Type B pancreatic cell (in vitro differentiated cells): ENCODE measurements at regions not wholly inside any gene's neighbourhood (a gene's known extent, or its start where the extent isn't known, plus 50 kb on each side); places are given as distances from the start of the nearest gene placed in this dataset.

Experiments used
- DNase-seq: peaks from one replicate; pipeline ENCODE4 v3.0.0; 2021; ENCODE audit warnings: mixed read lengths; ENCODE audit not compliant: unreplicated experiment; ENCODE audit errors: extremely low spot score
- H3K27ac Mint-ChIP-seq: 2 replicates; pipeline ENCODE4 v1.8.0; 2021; ENCODE audit warnings: mild to moderate bottlenecking, mixed read lengths
- H3K27me3 Mint-ChIP-seq: 2 replicates; pipeline ENCODE4 v1.8.0; 2021; ENCODE audit warnings: mixed read lengths
- H3K36me3 Mint-ChIP-seq: 2 replicates; pipeline ENCODE4 v1.8.0; 2021; ENCODE audit warnings: mixed read lengths
- H3K4me1 Mint-ChIP-seq: one replicate; pipeline ENCODE4 v1.8.0; 2021; ENCODE audit warnings: mixed read lengths; ENCODE audit not compliant: unreplicated experiment
- H3K4me3 Mint-ChIP-seq: 2 replicates; pipeline ENCODE4 v1.8.0; 2021; ENCODE audit warnings: mild to moderate bottlenecking, mixed read lengths
- H3K9me3 Mint-ChIP-seq: 2 replicates; pipeline ENCODE4 v1.8.0; 2021; ENCODE audit warnings: mixed read lengths
- TF ChIP-seq, protein P1 (sequence below): fragments of 200-600 bp; sonication (generic); conservative IDR thresholded peaks from 2 replicates; pipeline ENCODE4 v1.5.0; 2021; ENCODE audit warnings: antibody characterized with exemption, mild to moderate bottlenecking

DNA sequence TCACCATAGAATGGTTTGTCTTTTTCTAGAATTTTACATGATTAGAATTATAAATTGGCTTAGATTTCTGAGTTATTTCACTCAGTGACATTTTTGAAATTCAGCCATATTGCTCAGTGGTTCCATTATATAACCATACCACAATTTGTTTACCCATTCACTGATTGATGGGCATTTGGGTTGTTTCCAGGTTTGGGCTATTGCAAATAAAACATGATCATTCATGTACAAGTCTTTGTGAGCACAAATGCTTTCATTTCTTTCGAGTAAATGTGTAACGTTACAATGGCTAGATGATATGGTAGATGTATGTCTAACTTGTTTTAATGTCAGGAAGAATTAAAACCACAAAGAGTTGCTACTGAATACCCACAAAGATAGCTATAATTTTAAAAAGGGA is 279.9 kb upstream of the TARS1 start:
- no peak overlapping the region for H3K4me3 Mint-ChIP-seq
- no peak overlapping the region for H3K27ac Mint-ChIP-seq
- H3K9me3 Mint-ChIP-seq: peaks cover 9% of the 10 kb centered on the region
- no peaks in the 10 kb centered on the region for H3K27me3 Mint-ChIP-seq
- DNase-seq: no peak
- no peaks in the 10 kb centered on the region for H3K4me1 Mint-ChIP-seq
- H3K36me3 Mint-ChIP-seq: no peaks in the 10 kb centered on the region
- TF ChIP-seq, protein P1, sequence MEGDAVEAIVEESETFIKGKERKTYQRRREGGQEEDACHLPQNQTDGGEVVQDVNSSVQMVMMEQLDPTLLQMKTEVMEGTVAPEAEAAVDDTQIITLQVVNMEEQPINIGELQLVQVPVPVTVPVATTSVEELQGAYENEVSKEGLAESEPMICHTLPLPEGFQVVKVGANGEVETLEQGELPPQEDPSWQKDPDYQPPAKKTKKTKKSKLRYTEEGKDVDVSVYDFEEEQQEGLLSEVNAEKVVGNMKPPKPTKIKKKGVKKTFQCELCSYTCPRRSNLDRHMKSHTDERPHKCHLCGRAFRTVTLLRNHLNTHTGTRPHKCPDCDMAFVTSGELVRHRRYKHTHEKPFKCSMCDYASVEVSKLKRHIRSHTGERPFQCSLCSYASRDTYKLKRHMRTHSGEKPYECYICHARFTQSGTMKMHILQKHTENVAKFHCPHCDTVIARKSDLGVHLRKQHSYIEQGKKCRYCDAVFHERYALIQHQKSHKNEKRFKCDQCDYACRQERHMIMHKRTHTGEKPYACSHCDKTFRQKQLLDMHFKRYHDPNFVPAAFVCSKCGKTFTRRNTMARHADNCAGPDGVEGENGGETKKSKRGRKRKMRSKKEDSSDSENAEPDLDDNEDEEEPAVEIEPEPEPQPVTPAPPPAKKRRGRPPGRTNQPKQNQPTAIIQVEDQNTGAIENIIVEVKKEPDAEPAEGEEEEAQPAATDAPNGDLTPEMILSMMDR: no peak

DNA sequence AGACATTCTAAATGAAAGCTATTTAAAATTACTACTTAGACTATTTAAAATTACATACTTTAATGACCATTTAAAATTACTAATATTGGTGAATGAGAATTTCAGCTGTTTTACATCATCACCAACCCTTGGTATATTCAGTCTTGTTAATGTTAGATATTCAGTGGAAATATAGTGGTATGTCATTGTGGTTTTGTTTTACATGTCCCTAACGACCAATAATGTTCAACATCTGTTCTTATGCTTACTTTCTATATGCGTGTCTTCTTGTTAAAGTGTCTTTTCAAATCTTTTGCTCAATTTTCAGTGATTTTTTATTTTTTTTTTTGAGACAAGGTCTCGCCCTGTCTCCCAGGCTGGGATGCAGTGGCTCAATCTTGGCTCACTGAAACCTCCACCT is 279.3 kb upstream of the TARS1 start:
- DNase-seq: no peak
- TF ChIP-seq, protein P1: no peak
- H3K9me3 Mint-ChIP-seq: peaks cover 4% of the 10 kb centered on the region
- H3K36me3 Mint-ChIP-seq: no peaks in the 10 kb centered on the region
- no peaks in the 10 kb centered on the region for H3K27me3 Mint-ChIP-seq
- H3K4me1 Mint-ChIP-seq: no peaks in the 10 kb centered on the region
- H3K4me3 Mint-ChIP-seq: no peak overlapping the region
- no peak overlapping the region for H3K27ac Mint-ChIP-seq

DNA sequence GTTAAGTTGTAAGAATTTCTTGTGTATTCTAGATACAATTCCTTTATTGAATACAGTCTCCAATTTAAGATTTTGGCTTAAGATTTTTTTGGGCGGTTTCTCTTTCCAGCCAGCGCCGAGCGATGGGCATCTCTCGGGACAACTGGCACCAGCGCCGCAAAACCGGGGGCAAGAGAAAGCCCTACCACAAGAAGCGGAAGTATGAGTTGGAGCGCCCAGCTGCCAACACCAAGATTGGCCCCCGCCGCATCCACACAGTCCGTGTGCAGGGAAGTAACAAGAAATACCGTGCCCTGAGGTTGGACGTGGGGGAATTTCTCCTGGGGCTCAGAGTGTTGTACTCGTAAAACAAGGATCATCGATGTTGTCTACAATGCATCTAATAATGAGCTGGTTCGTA is 278.7 kb upstream of the TARS1 start:
- TF ChIP-seq, protein P1: no peak
- H3K4me1 Mint-ChIP-seq: no peaks in the 10 kb centered on the region
- peaks cover 4% of the 10 kb centered on the region for H3K9me3 Mint-ChIP-seq
- no peaks in the 10 kb centered on the region for H3K36me3 Mint-ChIP-seq
- DNase-seq: no peak
- H3K27ac Mint-ChIP-seq: no peak overlapping the region
- no peaks in the 10 kb centered on the region for H3K27me3 Mint-ChIP-seq
- no peak overlapping the region for H3K4me3 Mint-ChIP-seq

DNA sequence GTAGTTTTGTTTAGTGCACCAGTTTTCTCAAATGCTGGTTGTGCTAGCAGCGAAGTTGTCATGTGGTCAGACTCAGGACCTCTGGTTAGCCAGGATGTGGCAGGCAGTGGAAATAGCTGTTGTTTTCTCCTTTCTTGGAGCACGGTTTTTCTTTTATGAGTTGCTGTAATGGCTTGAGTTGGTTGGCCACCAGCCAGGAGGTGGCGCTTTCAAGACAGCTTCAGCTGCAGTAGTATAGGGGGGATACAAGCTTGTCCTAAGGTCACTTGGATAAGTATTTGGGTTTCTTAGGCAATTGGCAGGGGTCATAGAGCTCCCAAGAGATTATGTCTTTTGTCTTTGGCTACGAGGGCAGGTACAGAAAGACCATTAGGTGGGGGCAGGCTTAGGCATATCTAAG is 274.2 kb upstream of the TARS1 start:
- H3K27ac Mint-ChIP-seq: no peak overlapping the region
- no peaks in the 10 kb centered on the region for H3K27me3 Mint-ChIP-seq
- no peaks in the 10 kb centered on the region for H3K4me1 Mint-ChIP-seq
- TF ChIP-seq, protein P1: no peak
- H3K9me3 Mint-ChIP-seq: peaks cover 13% of the 10 kb centered on the region
- no peak overlapping the region for H3K4me3 Mint-ChIP-seq
- H3K36me3 Mint-ChIP-seq: no peaks in the 10 kb centered on the region
- DNase-seq: no peak

DNA sequence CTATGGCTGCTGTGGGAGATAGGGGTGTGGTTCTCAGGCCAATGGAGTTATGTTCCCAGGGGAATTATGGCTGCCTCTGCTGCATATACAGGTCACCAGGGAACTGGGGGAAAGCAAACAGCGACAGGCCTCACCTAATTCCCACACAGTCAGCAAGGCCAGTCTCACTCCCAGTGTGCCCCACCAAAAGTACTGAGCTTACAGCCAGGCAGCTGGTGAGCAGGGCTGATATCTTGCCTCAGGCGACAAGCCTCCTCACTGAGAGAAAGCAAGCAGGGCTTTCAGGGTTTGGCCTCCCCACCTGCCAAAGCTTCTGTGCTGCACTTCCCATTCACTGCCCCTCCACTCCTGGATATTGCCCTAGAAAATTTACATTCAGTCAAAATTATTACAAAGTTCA is 273.8 kb upstream of the TARS1 start:
- Mint-ChIP-seq H3K27ac (no peak overlapping the region), H3K27me3 (no peaks in the 10 kb centered on the region), H3K4me1 (no peaks in the 10 kb centered on the region), H3K9me3 (peaks cover 13% of the 10 kb centered on the region), H3K4me3 (no peak overlapping the region), H3K36me3 (no peaks in the 10 kb centered on the region)
- TF ChIP-seq, protein P1: no peak
- no peak for DNase-seq

DNA sequence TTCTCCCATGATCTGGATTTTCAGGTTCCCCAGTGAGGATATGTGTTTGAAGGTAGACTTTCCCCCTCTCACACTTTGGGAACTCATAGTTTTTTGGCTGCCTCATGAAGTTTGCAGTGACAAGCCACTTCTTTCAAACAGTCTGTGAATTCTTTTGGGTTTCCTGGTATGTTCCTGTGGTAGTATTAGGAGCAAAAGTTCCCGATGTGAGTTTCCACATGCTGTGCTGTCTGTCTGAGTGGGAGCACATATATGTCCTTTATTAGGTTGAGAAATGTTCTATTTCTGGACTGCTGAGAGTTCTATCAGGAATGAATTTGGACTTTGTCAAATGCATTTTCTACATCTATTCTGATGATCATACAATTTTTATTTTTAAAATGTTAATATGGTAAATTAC is 273.2 kb upstream of the TARS1 start:
- H3K27me3 Mint-ChIP-seq: no peaks in the 10 kb centered on the region
- no peak overlapping the region for H3K27ac Mint-ChIP-seq
- no peaks in the 10 kb centered on the region for H3K4me1 Mint-ChIP-seq
- no peak for DNase-seq
- H3K4me3 Mint-ChIP-seq: no peak overlapping the region
- TF ChIP-seq, protein P1: no peak
- no peaks in the 10 kb centered on the region for H3K36me3 Mint-ChIP-seq
- peaks cover 13% of the 10 kb centered on the region for H3K9me3 Mint-ChIP-seq
